H1 (cell line): ENCODE measurements at regions not wholly inside any gene's neighbourhood (a gene's known extent, or its start where the extent isn't known, plus 50 kb on each side); places are given as distances from the start of the nearest gene placed in this dataset.

ENCODE experiments used
- CTCF ChIA-PET: fragments of 300-600 bp; sonication (Branson Sonifier 250); formaldehyde crosslinking; loops from one replicate; lab custom pipeline; 2021; ENCODE audit not compliant: partially characterized antibody; lab: Charles Lee
- POLR2A ChIA-PET: fragments of 300-600 bp; sonication (Branson Sonifier 250); formaldehyde crosslinking; loops from one replicate; lab custom pipeline; 2021; ENCODE audit warnings: inconsistent platforms; ENCODE audit not compliant: partially characterized antibody; lab: Charles Lee
- DNase-seq, 2 experiments: peaks; one replicate each; pipeline versions ENCODE4 v3.0.0 to v3.0.0-alpha.2; 2010 to 2022; ENCODE audit warnings: low spot score in 2 of 2, low read depth in 1 of 2, mixed read lengths in 1 of 2
- FAIRE-seq: peaks from 2 replicates; lab custom pipeline; 2011; peaks lifted over from hg19 to GRCh38; lab: Jason Lieb, UNC
- H2AFZ ChIP-seq: 2 replicates; pipeline ENCODE4 v1.8.1; 2012; ENCODE audit warnings: low read length, inconsistent platforms
- H2AK5ac ChIP-seq: 2 replicates; pipeline ENCODE4 v1.6.1; 2013; ENCODE audit warnings: low read depth, low read length
- H2BK120ac ChIP-seq: replicated peaks from 2 replicates; pipeline ENCODE3; 2013; ENCODE audit warnings: low read depth, low read length, inconsistent platforms
- H2BK12ac ChIP-seq: 2 replicates; pipeline ENCODE4 v1.6.1; 2013; ENCODE audit warnings: low read depth, low read length
- H2BK15ac ChIP-seq: 2 replicates; pipeline ENCODE4 v1.6.1; 2013; ENCODE audit warnings: low read length
- H2BK20ac ChIP-seq: 2 replicates; pipeline ENCODE4 v1.6.1; 2013; ENCODE audit warnings: low read length
- H2BK5ac ChIP-seq: 2 replicates; pipeline ENCODE4 v1.6.1; 2013; ENCODE audit warnings: low read depth, low read length
- H3K14ac ChIP-seq: 2 replicates; pipeline ENCODE4 v1.6.1; 2013; ENCODE audit warnings: inconsistent platforms; ENCODE audit not compliant: insufficient read length
- H3K18ac ChIP-seq: 2 replicates; pipeline ENCODE4 v1.6.1; 2013; ENCODE audit warnings: low read length; ENCODE audit errors: extremely low read depth
- H3K23ac ChIP-seq: 2 replicates; pipeline ENCODE4 v1.6.1; 2013; ENCODE audit warnings: inconsistent platforms; ENCODE audit not compliant: insufficient read length
- H3K23me2 ChIP-seq: 2 replicates; pipeline ENCODE4 v1.6.1; 2013; ENCODE audit warnings: low read depth, low read length
- H3K27ac ChIP-seq: 2 replicates; pipeline ENCODE4 v1.6.1; 2011; ENCODE audit warnings: low read depth, low read length, inconsistent platforms
- H3K27me3 ChIP-seq, 4 experiments: replicated peaks in 1 of 4; 1 replicate in 1 of 4; 2 replicates in 3 of 4; pipeline versions ENCODE4 v1.6.1 to v1.8.1; 2011 to 2013; ENCODE audit warnings: low read length in 3 of 4, mild to moderate bottlenecking in 3 of 4, inconsistent platforms in 2 of 4, mixed read lengths in 2 of 4, moderate library complexity in 1 of 4; ENCODE audit not compliant: control insufficient read depth in 3 of 4, insufficient read depth in 3 of 4; ENCODE audit errors: extremely low read depth in 1 of 4
- H3K36me3 ChIP-seq, 4 experiments: 2 replicates each; pipeline versions ENCODE4 v1.6.1 to v1.8.1; 2011 to 2013; ENCODE audit warnings: mild to moderate bottlenecking in 4 of 4, low read length in 3 of 4, moderate library complexity in 2 of 4, control low read depth in 1 of 4, inconsistent platforms in 1 of 4; ENCODE audit not compliant: insufficient read depth in 4 of 4, control insufficient read depth in 2 of 4
- H3K4ac ChIP-seq: replicated peaks from 2 replicates; pipeline ENCODE3; 2013; ENCODE audit warnings: low read length, low read depth, mixed read lengths, inconsistent platforms; ENCODE audit not compliant: insufficient read length
- H3K4me1 ChIP-seq, 4 experiments: replicated peaks in 1 of 4; 1 replicate in 1 of 4; 2 replicates in 3 of 4; pipeline versions ENCODE4 v1.6.1 to v1.8.1; 2011 to 2013; ENCODE audit warnings: low read length in 3 of 4, inconsistent platforms in 2 of 4, mixed read lengths in 1 of 4; ENCODE audit not compliant: insufficient read depth in 4 of 4, control insufficient read depth in 3 of 4
- H3K4me2 ChIP-seq, 2 experiments: 2 replicates each; pipeline versions ENCODE4 v1.6.1 to v1.8.1; 2011 to 2013; ENCODE audit warnings: low read depth in 2 of 2, low read length in 2 of 2, control low read depth in 1 of 2, inconsistent platforms in 1 of 2, mild to moderate bottlenecking in 1 of 2; ENCODE audit not compliant: insufficient read depth in 1 of 2
- H3K4me3 ChIP-seq, 4 experiments: fragments of 200-600, 300-600 bp in 1 of 4; sonication (generic), shearing (Covaris generic), sonication (Bioruptor Twin) in 1 of 4; 2 replicates each; pipeline versions ENCODE4 v1.5.1 to v1.8.1; 2011 to 2016; ENCODE audit warnings: low read length in 4 of 4, low read depth in 3 of 4, control low read depth in 2 of 4, inconsistent platforms in 2 of 4, mild to moderate bottlenecking in 2 of 4, mixed read lengths in 1 of 4, moderate library complexity in 1 of 4; ENCODE audit not compliant: insufficient read depth in 2 of 4; ENCODE audit errors: extremely low read depth in 1 of 4
- H3K56ac ChIP-seq: replicated peaks from 2 replicates; pipeline ENCODE3; 2013; ENCODE audit warnings: low read depth, mild to moderate bottlenecking, mixed read lengths, low read length, inconsistent platforms; ENCODE audit not compliant: insufficient read length
- H3K79me1 ChIP-seq: 2 replicates; pipeline ENCODE4 v1.6.1; 2013; ENCODE audit warnings: low read depth, low read length, control low read depth
- H3K79me2 ChIP-seq, 2 experiments: 2 replicates each; pipeline versions ENCODE4 v1.6.1 to v1.8.1; 2012 to 2013; ENCODE audit warnings: low read length in 2 of 2, mild to moderate bottlenecking in 2 of 2, inconsistent platforms in 1 of 2; ENCODE audit not compliant: insufficient read depth in 2 of 2, control insufficient read depth in 1 of 2
- H3K9ac ChIP-seq, 4 experiments: replicated peaks in 1 of 4; 1 replicate in 1 of 4; 2 replicates in 3 of 4; pipeline versions ENCODE4 v1.6.1 to v1.8.1; 2011 to 2013; ENCODE audit warnings: low read depth in 3 of 4, low read length in 3 of 4, control low read depth in 2 of 4, mild to moderate bottlenecking in 2 of 4, moderate library complexity in 2 of 4, inconsistent platforms in 1 of 4; ENCODE audit errors: extremely low read depth in 1 of 4
- H3K9me3 ChIP-seq, 2 experiments: 2 replicates each; pipeline versions ENCODE4 v1.6.1 to v1.8.1; 2012 to 2013; ENCODE audit warnings: mild to moderate bottlenecking in 2 of 2, moderate library complexity in 2 of 2, control low read depth in 1 of 2, inconsistent platforms in 1 of 2, low read depth in 1 of 2, low read length in 1 of 2, mixed read lengths in 1 of 2; ENCODE audit not compliant: insufficient read depth in 2 of 2
- H4K20me1 ChIP-seq, 2 experiments: replicated peaks in 1 of 2; 2 replicates each; pipeline versions ENCODE3 to v1.8.1; 2011 to 2013; ENCODE audit warnings: inconsistent platforms in 2 of 2, low read length in 2 of 2, mild to moderate bottlenecking in 1 of 2; ENCODE audit not compliant: insufficient read depth in 2 of 2, control insufficient read depth in 1 of 2
- H4K5ac ChIP-seq: 2 replicates; pipeline ENCODE4 v1.6.1; 2013; ENCODE audit warnings: low read length, low read depth, mixed read lengths, inconsistent platforms; ENCODE audit not compliant: insufficient read length
- H4K8ac ChIP-seq: 2 replicates; pipeline ENCODE4 v1.8.0; 2013; ENCODE audit warnings: mild to moderate bottlenecking, moderate library complexity, low read length, inconsistent platforms; ENCODE audit not compliant: insufficient read depth; ENCODE audit errors: extremely low read depth
- H4K91ac ChIP-seq: replicated peaks from 2 replicates; pipeline ENCODE3; 2013; ENCODE audit warnings: low read length, mixed read lengths, inconsistent platforms; ENCODE audit not compliant: insufficient read length
- CTCF ChIP-seq, 3 experiments: IDR thresholded peaks; 1 replicate in 2 of 3; 2 replicates in 1 of 3; pipeline versions ENCODE4 v1.5.1 to v1.6.1; 2011; ENCODE audit warnings: low read length in 3 of 3, mild to moderate bottlenecking in 3 of 3, inconsistent platforms in 2 of 3, low read depth in 1 of 3, moderate library complexity in 1 of 3; ENCODE audit not compliant: insufficient read depth in 1 of 3; ENCODE audit errors: control extremely low read depth in 1 of 3
- HDAC6 ChIP-seq: IDR thresholded peaks from one replicate; pipeline ENCODE4 v1.7.1; 2012; ENCODE audit warnings: low read depth, mild to moderate bottlenecking, inconsistent platforms, low read length, moderate library complexity
- NANOG ChIP-seq: IDR thresholded peaks from 2 replicates; pipeline ENCODE4 v1.6.1; 2011; ENCODE audit warnings: low read length, low read depth, mild to moderate bottlenecking, inconsistent platforms; ENCODE audit not compliant: insufficient read depth, poor library complexity, severe bottlenecking
- SAP30 ChIP-seq: fragments of 300-600 bp; sonication (generic); IDR thresholded peaks from 2 replicates; pipeline ENCODE4 v1.7.1; 2012; ENCODE audit warnings: low read length, moderate library complexity, mild to moderate bottlenecking, inconsistent platforms; ENCODE audit not compliant: insufficient read depth, insufficient replicate concordance
- TCF12 ChIP-seq: IDR thresholded peaks from 2 replicates; pipeline ENCODE4 v1.6.1; 2011; ENCODE audit warnings: low read depth, mild to moderate bottlenecking, low read length
- WGBS, 2 experiments: shearing (Covaris generic) in 1 of 2; methylation state at CpG; one replicate each; pipeline versions ENCODE4 v1.1.6 to v1.1.7; 2013 to 2015; ENCODE audit warnings: low lambda C conversion rate in 2 of 2, mixed read lengths in 2 of 2, inconsistent platforms in 1 of 2, low coverage in 1 of 2, missing lambda C conversion rate in 1 of 2; ENCODE audit not compliant: insufficient replicate concordance in 2 of 2, insufficient coverage in 1 of 2, insufficient read length in 1 of 2; ENCODE audit errors: extremely low coverage in 1 of 2, missing lambda C conversion rate in 1 of 2; 5-methylcytosine and 5-hydroxymethylcytosine counted together
- TF ChIP-seq, protein P1 (sequence below): IDR thresholded peaks from 2 replicates; pipeline ENCODE4 v1.6.1; 2011; ENCODE audit warnings: low read length, improper control_type of control experiment

DNA sequence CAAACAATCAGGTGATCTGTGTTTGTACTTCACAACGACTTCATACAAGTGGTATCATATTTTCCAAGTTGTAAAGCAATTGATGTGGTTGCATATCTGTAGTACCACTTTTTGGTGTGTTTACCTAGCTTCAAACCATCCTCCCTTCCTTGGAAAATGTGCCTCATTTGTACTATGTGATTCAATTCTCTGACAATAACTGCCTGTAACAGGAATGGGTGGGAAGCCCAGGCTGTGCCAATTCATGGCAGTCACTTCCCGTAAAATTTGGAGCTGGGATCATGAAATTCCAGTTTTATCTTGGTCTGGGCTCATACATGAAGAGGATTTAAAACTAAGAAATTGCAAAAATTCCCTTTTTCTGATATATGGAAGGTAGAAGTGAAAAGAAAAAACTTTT lies 250.1 kb downstream of the DIO2 start:
- no peak overlapping the region for H3K14ac ChIP-seq
- no peak overlapping the region for H2AK5ac ChIP-seq
- no peaks in the 10 kb centered on the region for H3K23me2 ChIP-seq
- no peak overlapping the region for H2AFZ ChIP-seq
- no peak overlapping the region for H4K8ac ChIP-seq
- H3K36me3 ChIP-seq: no peaks in the 10 kb centered on the region
- no peak for TF ChIP-seq CTCF (IDR thresholded peaks at IDR 0.05; ENCODE audit: control extremely low read depth in 1 of 3, insufficient read depth in 1 of 3, low read depth in 1 of 3, low read length in 3 of 3)
- TF ChIP-seq, protein P1, sequence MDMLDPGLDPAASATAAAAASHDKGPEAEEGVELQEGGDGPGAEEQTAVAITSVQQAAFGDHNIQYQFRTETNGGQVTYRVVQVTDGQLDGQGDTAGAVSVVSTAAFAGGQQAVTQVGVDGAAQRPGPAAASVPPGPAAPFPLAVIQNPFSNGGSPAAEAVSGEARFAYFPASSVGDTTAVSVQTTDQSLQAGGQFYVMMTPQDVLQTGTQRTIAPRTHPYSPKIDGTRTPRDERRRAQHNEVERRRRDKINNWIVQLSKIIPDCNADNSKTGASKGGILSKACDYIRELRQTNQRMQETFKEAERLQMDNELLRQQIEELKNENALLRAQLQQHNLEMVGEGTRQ: no peak
- TF ChIP-seq TCF12: no peak
- TF ChIP-seq SAP30: no peak
- no peak for TF ChIP-seq HDAC6
- TF ChIP-seq NANOG: no peak
- no peak overlapping the region for H2BK12ac ChIP-seq
- 94% methylated on average over 2 of the region's 2 CpGs; no CpG with 5 or more reads in 1 of the 2 experiments for WGBS, 2 experiments
- no peak overlapping the region for H4K5ac ChIP-seq
- no peaks in the 10 kb centered on the region for H4K20me1 ChIP-seq
- H3K4me2 ChIP-seq: no peak overlapping the region
- H3K27me3 ChIP-seq: no peaks in the 10 kb centered on the region
- no peak overlapping the region for H2BK15ac ChIP-seq
- H3K79me2 ChIP-seq: no peaks in the 10 kb centered on the region
- no peak for FAIRE-seq
- H3K4me1 ChIP-seq: no peaks in the 10 kb centered on the region
- no peak overlapping the region for H3K18ac ChIP-seq
- H3K27ac ChIP-seq: no peak overlapping the region
- no peak overlapping the region for H3K4me3 ChIP-seq
- no peaks in the 10 kb centered on the region for H3K79me1 ChIP-seq
- no peak overlapping the region for H3K56ac ChIP-seq
- no peak overlapping the region for H2BK20ac ChIP-seq
- H3K23ac ChIP-seq: no peak overlapping the region
- no peak for DNase-seq
- H4K91ac ChIP-seq: no peak overlapping the region
- H3K4ac ChIP-seq: no peak overlapping the region
- H2BK5ac ChIP-seq: no peak overlapping the region
- H2BK120ac ChIP-seq: no peak overlapping the region
- ChIA-PET POLR2A (no interaction called here), CTCF (interaction anchor here (0.6 kb wide), 1 partner anchor 1017 kb away, joined by 3 read pairs; no protein-coding TSS in a partner anchor)
- no peak overlapping the region for H3K9ac ChIP-seq
- no peaks in the 10 kb centered on the region for H3K9me3 ChIP-seq
